GM12864 (cell line): ENCODE measurements at regions not wholly inside any gene's neighbourhood (a gene's known extent, or its start where the extent isn't known, plus 50 kb on each side); places are given as distances from the start of the nearest gene placed in this dataset.

ENCODE experiments used
- DNase-seq: peaks from one replicate; pipeline ENCODE4 v3.0.0-alpha.2; 2011; ENCODE audit warnings: low read depth
- H3K4me3 ChIP-seq: 2 replicates; pipeline ENCODE4 v1.5.1; 2011; ENCODE audit warnings: mild to moderate bottlenecking, low read depth, low read length, control low read depth
- TF ChIP-seq, protein P1 (sequence below): IDR thresholded peaks from 2 replicates; pipeline ENCODE4 v1.5.1; 2011; ENCODE audit warnings: low read depth, mild to moderate bottlenecking, moderate library complexity, low read length, control low read depth, inconsistent platforms; ENCODE audit errors: missing control alignments

DNA sequence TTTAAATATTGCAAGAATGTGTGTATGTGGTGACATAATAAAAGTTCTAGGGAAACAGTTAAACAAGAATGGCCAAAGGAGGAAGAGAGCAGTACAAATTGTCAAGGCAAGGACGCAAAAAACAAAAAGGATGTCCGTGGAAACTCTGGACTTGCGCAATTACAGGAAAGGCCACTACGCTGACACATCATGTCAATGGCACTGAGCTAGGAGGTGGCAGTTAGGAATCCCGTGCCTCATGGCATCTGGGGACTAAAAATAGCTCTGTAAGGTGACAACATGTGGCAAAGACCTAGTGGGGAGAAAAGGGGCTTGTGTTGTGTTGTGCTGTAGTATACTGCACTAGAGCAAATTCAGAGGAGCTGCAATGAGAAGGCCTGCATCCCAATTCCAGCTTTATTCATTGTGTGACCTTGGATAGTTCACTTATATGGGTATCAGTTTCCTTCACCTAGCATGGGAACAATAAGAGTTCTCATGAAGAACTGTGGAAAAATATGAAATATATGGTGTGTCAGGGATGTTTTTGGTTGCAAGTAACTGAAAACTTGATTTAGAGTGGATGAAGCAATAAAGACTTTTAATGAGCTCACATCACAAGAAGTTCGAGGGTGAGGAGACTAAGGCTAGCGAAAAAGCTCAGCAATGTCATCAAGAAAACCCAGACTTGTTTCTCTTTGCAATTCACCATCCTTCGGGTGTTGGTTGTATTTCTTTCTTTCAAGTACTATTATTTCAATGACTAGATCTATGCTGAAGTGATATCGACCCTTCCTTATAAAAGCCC, 124.1 kb upstream of the STC2 start:
- no peak overlapping the region for H3K4me3 ChIP-seq
- DNase-seq = no peak
- TF ChIP-seq, protein P1, sequence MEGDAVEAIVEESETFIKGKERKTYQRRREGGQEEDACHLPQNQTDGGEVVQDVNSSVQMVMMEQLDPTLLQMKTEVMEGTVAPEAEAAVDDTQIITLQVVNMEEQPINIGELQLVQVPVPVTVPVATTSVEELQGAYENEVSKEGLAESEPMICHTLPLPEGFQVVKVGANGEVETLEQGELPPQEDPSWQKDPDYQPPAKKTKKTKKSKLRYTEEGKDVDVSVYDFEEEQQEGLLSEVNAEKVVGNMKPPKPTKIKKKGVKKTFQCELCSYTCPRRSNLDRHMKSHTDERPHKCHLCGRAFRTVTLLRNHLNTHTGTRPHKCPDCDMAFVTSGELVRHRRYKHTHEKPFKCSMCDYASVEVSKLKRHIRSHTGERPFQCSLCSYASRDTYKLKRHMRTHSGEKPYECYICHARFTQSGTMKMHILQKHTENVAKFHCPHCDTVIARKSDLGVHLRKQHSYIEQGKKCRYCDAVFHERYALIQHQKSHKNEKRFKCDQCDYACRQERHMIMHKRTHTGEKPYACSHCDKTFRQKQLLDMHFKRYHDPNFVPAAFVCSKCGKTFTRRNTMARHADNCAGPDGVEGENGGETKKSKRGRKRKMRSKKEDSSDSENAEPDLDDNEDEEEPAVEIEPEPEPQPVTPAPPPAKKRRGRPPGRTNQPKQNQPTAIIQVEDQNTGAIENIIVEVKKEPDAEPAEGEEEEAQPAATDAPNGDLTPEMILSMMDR = no peak

- no peak for DNase-seq
- TF ChIP-seq, protein P1 = no peak
- H3K4me3 ChIP-seq = no peak overlapping the region
Measured at GRCh38 chr5:173451651-173452050, 123.4 kb upstream of the STC2 start.

GRCh38 chr5:173451031-173451430, 122.8 kb upstream of the STC2 start:
- TF ChIP-seq, protein P1 = peak; percentile 92
- H3K4me3 ChIP-seq = no peak overlapping the region
- DNase-seq = peak; percentile 24

DNA sequence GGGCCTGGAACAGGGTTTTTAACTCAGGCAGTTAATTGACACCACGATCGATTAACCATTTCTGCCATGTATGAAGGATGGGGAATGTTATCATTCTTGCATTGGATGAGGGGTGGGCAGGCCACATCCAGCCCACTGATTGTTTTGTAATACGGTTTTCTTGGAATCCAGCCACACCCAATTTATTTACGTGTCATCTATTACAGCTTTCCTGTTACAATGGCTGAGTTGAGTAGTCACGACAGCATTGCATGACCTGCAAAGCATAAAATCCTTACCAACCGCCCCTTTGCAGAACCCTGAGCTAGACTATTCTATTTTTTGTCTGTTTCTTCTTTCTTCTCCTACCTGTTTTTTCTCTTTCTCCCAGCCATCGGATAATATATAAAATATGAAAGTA, 122.0 kb upstream of the STC2 start:
- DNase-seq = no peak
- no peak overlapping the region for H3K4me3 ChIP-seq
- TF ChIP-seq, protein P1 = no peak

GRCh38 chr5:173448856-173449255, 120.6 kb upstream of the STC2 start:
- DNase-seq = no peak
- TF ChIP-seq, protein P1 = no peak
- H3K4me3 ChIP-seq = no peak overlapping the region

GRCh38 chr5:173443971-173444370, 115.8 kb upstream of the STC2 start:
- TF ChIP-seq, protein P1 = no peak
- no peak for DNase-seq
- no peak overlapping the region for H3K4me3 ChIP-seq

DNA sequence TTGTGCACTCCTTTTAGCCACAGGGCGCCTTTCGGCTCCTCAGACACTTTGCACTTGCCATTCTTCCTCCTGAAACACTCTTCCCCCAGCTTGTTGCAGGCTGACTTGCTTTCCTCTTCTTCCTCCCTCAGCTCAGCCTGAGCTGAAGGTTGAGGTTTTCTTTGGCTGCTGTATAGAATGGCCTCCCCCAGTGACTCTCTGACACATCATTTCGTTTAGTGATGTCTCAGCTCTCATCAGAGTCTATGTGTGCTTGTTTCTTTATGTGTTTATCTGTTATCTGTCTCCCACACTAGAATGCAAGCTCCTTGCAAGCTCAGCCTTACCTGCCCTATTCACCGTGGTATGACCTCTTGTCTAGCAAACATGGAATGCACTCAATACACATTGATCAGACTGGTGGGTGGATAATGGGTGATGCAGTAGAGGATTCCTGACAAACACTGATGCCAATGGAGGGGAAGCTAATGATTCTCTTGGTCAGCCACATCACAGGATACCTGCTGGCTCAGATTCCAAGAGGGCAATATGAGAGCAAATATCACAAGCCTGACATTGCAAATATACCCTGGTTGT, 112.9 kb upstream of the STC2 start:
- TF ChIP-seq, protein P1 = no peak
- no peak overlapping the region for H3K4me3 ChIP-seq
- DNase-seq = no peak
